K562 (cell line): ENCODE measurements at regions not wholly inside any gene's neighbourhood (a gene's known extent, or its start where the extent isn't known, plus 50 kb on each side); places are given as distances from the start of the nearest gene placed in this dataset.

Experiments
- ATAC-seq: fragments of 200-7000 bp; cut with Tn5 transposase; 3 replicates; pipeline ENCODE4 v1.9.1; 2020; ENCODE audit warnings: moderate library complexity
- BruUV-seq: library from RNA; stranded (reverse); fragments of 400-500 nt; replicated peaks from 2 replicates; lab custom pipeline; 2021; lab: Mats Ljungman, UMichigan
- CTCF ChIA-PET: fragments of 300-600 bp; formaldehyde crosslinking; extraction: SDS; loops from one replicate; lab custom pipeline; 2021; ENCODE audit warnings: low intra/inter-chr PET ratio; lab: Yijun Ruan, JAX
- POLR2A ChIA-PET: fragments of 300-600, 350-650 bp; sonication (Branson Sonifier 250); formaldehyde crosslinking; extraction: SDS; loops from one replicate; lab custom pipeline; 2021; ENCODE audit warnings: antibody characterized with exemption, inconsistent platforms; lab: Yijun Ruan, JAX
- DNase-seq, 4 experiments: peaks; one replicate each; pipeline versions ENCODE4 v3.0.0 to v3.0.0-alpha.2; 2011 to 2018; ENCODE audit warnings: low spot score in 3 of 4, mixed read lengths in 3 of 4; ENCODE audit errors: extremely low read depth in 1 of 4
- FAIRE-seq: peaks from 2 replicates; lab custom pipeline; 2011; peaks lifted over from hg19 to GRCh38; lab: Jason Lieb, UNC
- H2AFZ ChIP-seq: 2 replicates; pipeline ENCODE4 v1.6.0; 2011; ENCODE audit warnings: low read depth, low read length, control low read depth, inconsistent platforms
- H3K27ac ChIP-seq: fragments of 200-600 bp; 3 replicates; pipeline ENCODE4 v1.8.0; 2011; ENCODE audit warnings: low read depth, mild to moderate bottlenecking, control low read depth, inconsistent platforms, low read length, moderate library complexity, mixed read lengths; ENCODE audit errors: extremely low read depth
- H3K27me3 ChIP-seq, 2 experiments: fragments of 300-600 bp in 1 of 2; 2 replicates in 1 of 2; 3 replicates in 1 of 2; pipeline versions ENCODE4 v1.6.0 to v1.8.0; 2011; ENCODE audit warnings: inconsistent platforms in 2 of 2, low read length in 2 of 2, mild to moderate bottlenecking in 1 of 2, mixed read lengths in 1 of 2, moderate library complexity in 1 of 2; ENCODE audit not compliant: control insufficient read depth in 2 of 2, insufficient read depth in 2 of 2
- H3K36me3 ChIP-seq: fragments of 300-600 bp; 3 replicates; pipeline ENCODE4 v1.8.0; 2011; ENCODE audit warnings: mild to moderate bottlenecking, low read length, inconsistent platforms; ENCODE audit not compliant: control insufficient read depth, insufficient read depth
- H3K4me1 ChIP-seq, 2 experiments: fragments of 200-600 bp in 1 of 2; replicated peaks in 1 of 2; 2 replicates in 1 of 2; 3 replicates in 1 of 2; pipeline versions ENCODE4 v1.5.1 to v1.8.0; 2011; ENCODE audit warnings: inconsistent platforms in 2 of 2, low read length in 2 of 2, mild to moderate bottlenecking in 1 of 2, mixed read lengths in 1 of 2, moderate library complexity in 1 of 2; ENCODE audit not compliant: control insufficient read depth in 2 of 2, insufficient read depth in 2 of 2
- H3K4me2 ChIP-seq: 2 replicates; pipeline ENCODE4 v1.6.1; 2011; ENCODE audit warnings: low read length, control low read depth, inconsistent platforms, mixed read lengths; ENCODE audit not compliant: insufficient read depth
- H3K4me3 ChIP-seq: fragments of 200-600 bp; sonication (generic), shearing (Covaris generic); 2 replicates; pipeline ENCODE4 v1.5.1; 2016; ENCODE audit warnings: control low read depth, inconsistent platforms
- H3K79me2 ChIP-seq: fragments of 200-600 bp; 3 replicates; pipeline ENCODE4 v1.8.0; 2011; ENCODE audit warnings: low read length, inconsistent platforms; ENCODE audit not compliant: control insufficient read depth, insufficient read depth
- H3K9ac ChIP-seq, 2 experiments: 2 replicates each; pipeline versions ENCODE4 v1.6.0 to v1.6.1; 2011; ENCODE audit warnings: low read depth in 2 of 2, low read length in 2 of 2, control low read depth in 1 of 2, inconsistent platforms in 1 of 2, mild to moderate bottlenecking in 1 of 2, mixed read lengths in 1 of 2; ENCODE audit not compliant: insufficient read depth in 1 of 2
- H3K9me1 ChIP-seq: one replicate; pipeline ENCODE4 v1.6.0; 2011; ENCODE audit warnings: inconsistent platforms, mild to moderate bottlenecking, low read length, moderate library complexity; ENCODE audit not compliant: control insufficient read depth, insufficient read depth
- H3K9me3 ChIP-seq: replicated peaks from 2 replicates; pipeline ENCODE4 v1.5.1; 2011; ENCODE audit warnings: low read depth, low read length, inconsistent platforms; ENCODE audit not compliant: control insufficient read depth, insufficient read depth
- H4K20me1 ChIP-seq: replicated peaks from 2 replicates; pipeline ENCODE4 v1.6.1; 2011; ENCODE audit warnings: low read length, inconsistent platforms, mixed read lengths; ENCODE audit not compliant: control insufficient read depth, insufficient read depth
- GATAD2A ChIP-seq: fragments of 450-650 bp; IDR thresholded peaks from 2 replicates; pipeline ENCODE4 v1.6.1; 2017
- JUND ChIP-seq, 2 experiments: IDR thresholded peaks; 2 replicates in 1 of 2; 3 replicates in 1 of 2; pipeline ENCODE4 v1.6.1; 2011; ENCODE audit warnings: borderline replicate concordance in 2 of 2, low read depth in 2 of 2, low read length in 2 of 2, improper control_type of control experiment in 1 of 2, missing biosample characterization in 1 of 2, missing genetic modification characterization in 1 of 2, missing genetic modification reagents in 1 of 2
- MTF1 ChIP-seq: fragments of 250-450 bp; sonication (Bioruptor Pico); IDR thresholded peaks from 2 replicates; pipeline ENCODE4 v1.9.0; 2021; ENCODE audit warnings: moderate library complexity, mild to moderate bottlenecking, inconsistent platforms, borderline replicate concordance
- NCOA6 ChIP-seq: fragments of 450-650 bp; IDR thresholded peaks from 2 replicates; pipeline ENCODE4 v1.6.1; 2017; ENCODE audit warnings: mild to moderate bottlenecking
- NFIX ChIP-seq: fragments of 250-450 bp; sonication (Bioruptor Pico); IDR thresholded peaks from 2 replicates; pipeline ENCODE4 v1.4.0; 2020; ENCODE audit warnings: low read depth, mild to moderate bottlenecking, moderate library complexity
- NRF1 ChIP-seq, 2 experiments: fragments of 450-650 bp; IDR thresholded peaks in 1 of 2; conservative IDR thresholded peaks in 1 of 2; 2 replicates each; pipeline ENCODE4 v1.6.1; 2014; ENCODE audit warnings: mild to moderate bottlenecking in 2 of 2
- PCBP1 ChIP-seq: fragments of 200-400 bp; formaldehyde crosslinking; IDR thresholded peaks from 2 replicates; pipeline ENCODE4 v1.6.1; 2018; ENCODE audit warnings: mild to moderate bottlenecking, low read depth, low read length; ENCODE audit not compliant: poor library complexity, severe bottlenecking
- PML ChIP-seq: IDR thresholded peaks from 2 replicates; pipeline ENCODE4 v1.6.1; 2012; ENCODE audit warnings: low read length, inconsistent platforms
- RB1 ChIP-seq: fragments of 450-650 bp; IDR thresholded peaks from 2 replicates; pipeline ENCODE4 v1.6.1; 2017; ENCODE audit warnings: low read depth, mild to moderate bottlenecking
- SAP30 ChIP-seq: fragments of 200-600 bp; sonication (generic); IDR thresholded peaks from 2 replicates; pipeline ENCODE4 v1.6.1; 2012; ENCODE audit warnings: borderline replicate concordance, low read depth, mild to moderate bottlenecking, moderate library complexity, low read length, control low read depth, inconsistent platforms; ENCODE audit not compliant: insufficient read depth, poor library complexity, severe bottlenecking
- ZFX ChIP-seq: sonication (generic); formaldehyde crosslinking; IDR thresholded peaks from 2 replicates; pipeline ENCODE4 v1.8.0; 2022; ENCODE audit warnings: mild to moderate bottlenecking, missing genetic modification reagents, moderate library complexity
- ZNF347 ChIP-seq: fragments of 450-650 bp; formaldehyde crosslinking; IDR thresholded peaks from 2 replicates; pipeline ENCODE4 v1.4.0; 2020; ENCODE audit warnings: low read depth, mild to moderate bottlenecking, moderate library complexity
- ZNF766 ChIP-seq: fragments of 200-800 bp; sonication (Bioruptor generic); conservative IDR thresholded peaks from 2 replicates; pipeline ENCODE4 v1.6.1; 2016; ENCODE audit warnings: missing genetic modification characterization, missing compliant biosample characterization
- WGBS: fragments of 100-300 bp; shearing (Covaris generic); methylation state at CpG from one replicate; pipeline ENCODE4 v1.1.6; 2016; ENCODE audit warnings: low coverage, mixed read lengths; ENCODE audit not compliant: insufficient coverage; ENCODE audit errors: missing lambda C conversion rate; 5-methylcytosine and 5-hydroxymethylcytosine counted together
- in situ Hi-C: fragments of 300-500 bp; cut with MboI; formaldehyde crosslinking; loops from 4 replicates; pipeline ENCODE4 v1.15.0; 2018; ENCODE audit warnings: inconsistent platforms, mixed read lengths
- intact Hi-C: fragments of 100-400 bp; cut with micrococcal nuclease; formaldehyde crosslinking; loops from 2 replicates; pipeline ENCODE4 v1.14.2; 2022

- BruUV-seq: no TSS peak
- no peaks in the 10 kb centered on the region for H3K9me1 ChIP-seq
- H3K36me3 ChIP-seq: no peaks in the 10 kb centered on the region
- H3K9ac ChIP-seq: no peak overlapping the region
- no peak overlapping the region for H3K27ac ChIP-seq
- peaks cover 0 to 19% of the 10 kb centered on the region in 2 experiments; a peak in 2 of 5 replicates for H3K27me3 ChIP-seq
- CTCF ChIA-PET: no interaction called here
- in situ Hi-C loops: loop anchor here (5.0 kb wide), 1 partner anchor 108 kb away; no protein-coding TSS in a partner anchor
- ATAC-seq (no peak), DNase-seq (no peak), FAIRE-seq (no peak)
- WGBS: 0% methylated on average over 5 of the region's 5 CpGs
- intact Hi-C loops: no loop called here
- no peaks in the 10 kb centered on the region for H3K9me3 ChIP-seq
- H3K4me1 ChIP-seq: no peaks in the 10 kb centered on the region
- H3K4me3 ChIP-seq: no peak overlapping the region
- H4K20me1 ChIP-seq: peaks cover 5% of the 10 kb centered on the region; the same call in 1 of the 2 replicates
- no peaks in the 10 kb centered on the region for H3K79me2 ChIP-seq
- POLR2A ChIA-PET: no interaction called here
- H2AFZ ChIP-seq: no peak overlapping the region
- TF ChIP-seq NRF1 (conservative IDR thresholded peaks at IDR 0.05 in 1 of 2, IDR thresholded peaks at IDR 0.05 in 1 of 2): no peak
- no peak for TF ChIP-seq MTF1 (CRISPR knock-in tag)
- no peak for TF ChIP-seq SAP30
- no peak for TF ChIP-seq ZFX (CRISPR knock-in tag)
- TF ChIP-seq PCBP1: no peak
- no peak for TF ChIP-seq PML
- no peak for TF ChIP-seq ZNF766 (CRISPR knock-in tag)
- no peak for TF ChIP-seq NCOA6
- no peak for TF ChIP-seq ZNF347 (CRISPR knock-in tag)
- TF ChIP-seq RB1: no peak
- no peak for TF ChIP-seq JUND (IDR thresholded peaks at IDR 0.05; ENCODE audit: borderline replicate concordance, low read depth, low read length)
- no peak for TF ChIP-seq JUND (tag; IDR thresholded peaks at IDR 0.05; ENCODE audit: borderline replicate concordance, low read depth, low read length)
- no peak for TF ChIP-seq NFIX
- TF ChIP-seq GATAD2A: no peak
- no peak overlapping the region for H3K4me2 ChIP-seq
Observed at GRCh38 chr2:15744820-15745219, 153.2 kb downstream of the DDX1 start.
